ENCODE measurements at regions not wholly inside any gene's neighbourhood (a gene's known extent, or its start where the extent isn't known, plus 50 kb on each side); places are given as distances from the start of the nearest gene placed in this dataset.

DNA sequence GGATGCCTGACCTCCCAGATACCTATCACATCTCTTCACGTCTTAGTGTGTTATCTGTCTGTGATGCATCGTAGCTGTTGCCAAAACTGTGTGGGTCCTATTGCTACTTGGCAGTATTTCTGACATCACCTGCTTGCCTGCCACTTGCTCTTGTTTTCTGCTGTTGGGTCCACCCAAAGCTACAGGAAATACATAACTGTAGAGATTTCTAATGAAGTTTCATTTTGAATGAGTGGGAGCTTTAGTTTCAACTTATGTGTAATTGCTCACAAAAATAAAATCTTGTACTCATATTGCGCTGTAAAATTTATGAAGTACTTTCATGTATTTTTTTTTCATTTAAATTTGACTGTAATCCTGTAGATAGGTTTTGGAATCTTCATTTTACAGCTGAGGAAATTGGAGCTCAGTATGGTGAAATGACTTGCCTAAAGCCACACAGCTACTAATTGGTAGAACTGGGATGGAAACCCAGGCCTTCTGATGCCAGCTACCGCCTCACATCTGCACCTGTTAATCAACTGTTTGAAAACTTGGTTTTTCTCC lies 113.6 kb upstream of the MAN1A1 start:
- TF ChIP-seq POLR2A (IDR thresholded peaks at IDR 0.05) = no peak
- TF ChIP-seq, protein P1, sequence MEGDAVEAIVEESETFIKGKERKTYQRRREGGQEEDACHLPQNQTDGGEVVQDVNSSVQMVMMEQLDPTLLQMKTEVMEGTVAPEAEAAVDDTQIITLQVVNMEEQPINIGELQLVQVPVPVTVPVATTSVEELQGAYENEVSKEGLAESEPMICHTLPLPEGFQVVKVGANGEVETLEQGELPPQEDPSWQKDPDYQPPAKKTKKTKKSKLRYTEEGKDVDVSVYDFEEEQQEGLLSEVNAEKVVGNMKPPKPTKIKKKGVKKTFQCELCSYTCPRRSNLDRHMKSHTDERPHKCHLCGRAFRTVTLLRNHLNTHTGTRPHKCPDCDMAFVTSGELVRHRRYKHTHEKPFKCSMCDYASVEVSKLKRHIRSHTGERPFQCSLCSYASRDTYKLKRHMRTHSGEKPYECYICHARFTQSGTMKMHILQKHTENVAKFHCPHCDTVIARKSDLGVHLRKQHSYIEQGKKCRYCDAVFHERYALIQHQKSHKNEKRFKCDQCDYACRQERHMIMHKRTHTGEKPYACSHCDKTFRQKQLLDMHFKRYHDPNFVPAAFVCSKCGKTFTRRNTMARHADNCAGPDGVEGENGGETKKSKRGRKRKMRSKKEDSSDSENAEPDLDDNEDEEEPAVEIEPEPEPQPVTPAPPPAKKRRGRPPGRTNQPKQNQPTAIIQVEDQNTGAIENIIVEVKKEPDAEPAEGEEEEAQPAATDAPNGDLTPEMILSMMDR (IDR thresholded peaks at IDR 0.05) = no peak
- Histone ChIP-seq H3K4me3 (no peak overlapping the region), H3K9me3 (no peaks in the 10 kb centered on the region), H3K27me3 (no peaks in the 10 kb centered on the region), H3K36me3 (no peaks in the 10 kb centered on the region), H3K27ac (no peak overlapping the region), H3K4me1 (no peaks in the 10 kb centered on the region)
- intact Hi-C loops (cut with DNase I; ENCODE audit: low total_unique reads) = no loop called here
- no peak for DNase-seq

DNA sequence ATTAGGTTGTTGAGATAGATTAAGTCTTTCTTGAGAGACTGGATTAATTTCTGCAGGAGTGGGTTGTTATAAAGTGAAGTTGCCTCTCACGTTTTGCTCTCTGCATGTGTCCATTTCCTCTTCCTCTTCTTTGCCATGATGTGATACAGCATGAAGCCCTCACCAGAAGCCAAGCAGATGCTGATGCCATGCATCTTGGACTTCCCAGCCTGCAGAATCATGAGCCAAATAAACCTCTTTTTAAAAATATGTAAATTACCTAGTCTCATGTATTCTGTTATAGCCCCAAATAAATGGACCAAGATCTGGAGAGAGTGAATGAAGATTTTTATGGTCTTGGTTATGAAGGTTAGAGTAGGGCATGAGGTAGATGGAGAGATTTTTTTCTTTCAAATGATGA lies 111.6 kb upstream of the MAN1A1 start:
- H3K36me3 ChIP-seq = no peaks in the 10 kb centered on the region
- intact Hi-C loops (cut with DNase I; ENCODE audit: low total_unique reads) = no loop called here

DNA sequence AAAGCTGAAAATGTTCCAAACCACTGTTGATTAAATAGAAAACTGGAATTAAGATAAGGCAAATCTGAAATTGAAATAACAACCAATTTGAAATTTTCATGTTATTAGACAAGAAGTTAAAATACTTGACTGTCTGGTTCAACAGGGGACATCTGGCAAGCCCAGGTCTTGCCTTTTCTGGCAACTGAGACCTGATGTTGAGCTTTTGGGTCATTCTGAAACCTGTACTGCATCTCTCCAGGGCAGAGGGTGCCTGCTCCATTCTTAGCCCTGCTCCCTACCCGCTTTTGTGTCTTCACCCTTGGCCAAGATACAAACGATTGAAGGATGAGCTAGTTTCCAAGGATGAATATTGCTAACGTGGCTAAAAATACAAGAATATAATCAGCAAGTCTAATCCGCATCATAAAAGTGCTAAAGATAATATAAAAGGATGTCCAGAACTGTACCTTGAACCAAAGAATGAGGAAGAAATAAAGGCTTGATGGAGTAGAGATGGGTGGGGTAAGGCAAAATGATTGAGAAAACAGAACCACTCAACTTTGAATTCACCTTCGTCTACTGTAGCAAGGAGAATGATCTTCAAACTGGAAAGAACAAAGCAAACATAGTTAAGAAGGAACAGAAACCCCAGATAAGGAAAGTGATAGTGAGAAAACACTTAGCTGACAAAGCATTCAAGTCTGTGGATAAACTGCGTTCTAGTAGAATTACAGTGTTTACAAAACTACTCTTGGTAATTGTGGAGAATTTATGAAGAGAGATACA lies 109.8 kb upstream of the MAN1A1 start:
- H3K4me3 ChIP-seq = no peak overlapping the region
- intact Hi-C loops (cut with DNase I; ENCODE audit: low total_unique reads) = no loop called here
- DNase-seq = no peak
- H3K27me3 ChIP-seq = no peaks in the 10 kb centered on the region
- no peak for TF ChIP-seq POLR2A (IDR thresholded peaks at IDR 0.05)
- H3K27ac ChIP-seq = no peak overlapping the region
- no peaks in the 10 kb centered on the region for H3K4me1 ChIP-seq
- H3K9me3 ChIP-seq = no peaks in the 10 kb centered on the region
- H3K36me3 ChIP-seq = no peaks in the 10 kb centered on the region

More for the DNA sequence above, 111.6 kb upstream of the MAN1A1 start:
- Histone ChIP-seq H3K4me1 (no peaks in the 10 kb centered on the region), H3K9me3 (no peaks in the 10 kb centered on the region), H3K4me3 (no peak overlapping the region), H3K27me3 (no peaks in the 10 kb centered on the region), H3K27ac (no peak overlapping the region)
- no peak for TF ChIP-seq POLR2A (IDR thresholded peaks at IDR 0.05)
- TF ChIP-seq, protein P1 (IDR thresholded peaks at IDR 0.05) = no peak
- DNase-seq = no peak

DNA sequence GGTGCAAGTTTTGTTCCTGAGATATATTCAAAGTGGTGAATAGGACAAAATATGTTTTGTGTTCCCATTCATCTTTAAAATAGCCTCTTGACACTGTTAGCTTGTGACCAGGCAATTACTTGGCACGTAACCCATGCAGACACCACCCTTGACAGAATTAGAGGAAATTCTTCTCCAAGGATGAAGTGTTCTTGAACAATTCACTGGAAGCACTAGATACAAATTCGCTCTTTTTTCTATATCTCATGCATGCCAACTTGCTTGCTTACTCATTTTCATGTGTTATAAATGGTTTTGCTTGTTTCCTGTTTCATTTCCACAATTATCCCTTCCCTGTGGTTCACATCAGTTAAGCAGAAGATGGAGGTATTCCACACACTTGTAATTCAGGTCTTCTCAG lies 105.2 kb upstream of the MAN1A1 start:
- no peak for DNase-seq
- TF ChIP-seq, protein P1 (IDR thresholded peaks at IDR 0.05) = no peak
- no peak for TF ChIP-seq POLR2A (IDR thresholded peaks at IDR 0.05)
- no peak overlapping the region for H3K27ac ChIP-seq
- no peaks in the 10 kb centered on the region for H3K9me3 ChIP-seq
- no peaks in the 10 kb centered on the region for H3K36me3 ChIP-seq
- no peak overlapping the region for H3K4me3 ChIP-seq
- intact Hi-C loops (cut with DNase I; ENCODE audit: low total_unique reads) = no loop called here
- no peaks in the 10 kb centered on the region for H3K27me3 ChIP-seq
- H3K4me1 ChIP-seq = no peaks in the 10 kb centered on the region

DNA sequence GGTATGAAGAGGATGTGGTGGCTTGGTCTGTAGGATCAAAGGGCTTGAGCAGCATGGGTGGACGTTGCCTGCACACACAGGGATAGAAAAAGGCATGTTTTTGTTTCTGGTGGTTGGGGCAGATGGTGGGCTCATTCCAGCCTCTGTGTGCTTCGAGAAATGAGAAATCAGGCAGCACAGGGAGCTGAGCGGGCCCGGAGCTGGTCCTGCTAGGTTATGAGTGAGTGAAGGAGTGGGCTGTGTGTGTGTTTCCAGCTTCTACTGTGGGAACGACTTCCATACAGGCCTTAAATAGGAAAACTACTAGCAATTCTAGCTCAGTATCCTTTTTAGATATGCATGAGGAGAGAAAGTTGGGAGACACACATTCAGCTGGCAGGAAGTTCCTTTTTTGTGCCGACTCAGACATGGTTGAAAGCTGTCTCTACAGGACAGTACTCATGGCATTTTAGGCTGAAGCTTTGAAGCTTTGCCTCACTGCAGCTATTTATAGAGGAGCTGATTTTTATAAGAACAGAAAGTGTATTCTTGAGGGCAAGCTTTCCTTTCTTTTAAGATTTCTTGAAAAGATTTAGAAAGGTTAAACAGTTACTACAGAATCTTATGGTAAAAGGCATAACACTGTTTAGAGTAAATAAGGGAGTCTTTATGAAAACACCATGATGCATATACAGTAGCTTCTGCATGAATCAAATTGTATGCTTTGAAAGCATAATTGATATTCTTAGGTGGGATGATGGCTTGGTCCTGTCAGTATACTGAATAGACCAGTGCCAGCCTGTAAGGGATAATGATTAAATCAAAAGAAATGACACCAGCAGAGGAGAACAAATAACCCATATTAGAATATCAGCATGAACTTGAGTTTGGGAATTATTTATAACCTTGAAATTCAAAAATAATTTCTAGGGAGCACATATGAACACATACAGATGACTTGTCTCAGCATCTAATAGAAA lies 104.0 kb upstream of the MAN1A1 start:
- Histone ChIP-seq H3K27me3 (no peaks in the 10 kb centered on the region), H3K36me3 (no peaks in the 10 kb centered on the region), H3K4me3 (no peak overlapping the region), H3K27ac (no peak overlapping the region), H3K4me1 (no peaks in the 10 kb centered on the region), H3K9me3 (no peaks in the 10 kb centered on the region)
- TF ChIP-seq, protein P1 (IDR thresholded peaks at IDR 0.05) = no peak
- no peak for TF ChIP-seq POLR2A (IDR thresholded peaks at IDR 0.05)
- intact Hi-C loops (cut with DNase I; ENCODE audit: low total_unique reads) = no loop called here
- DNase-seq = no peak

Data from uterus (tissue), 3 donors.